ENCODE measurements at regions not wholly inside any gene's neighbourhood (a gene's known extent, or its start where the extent isn't known, plus 50 kb on each side); places are given as distances from the start of the nearest gene placed in this dataset.

DNA sequence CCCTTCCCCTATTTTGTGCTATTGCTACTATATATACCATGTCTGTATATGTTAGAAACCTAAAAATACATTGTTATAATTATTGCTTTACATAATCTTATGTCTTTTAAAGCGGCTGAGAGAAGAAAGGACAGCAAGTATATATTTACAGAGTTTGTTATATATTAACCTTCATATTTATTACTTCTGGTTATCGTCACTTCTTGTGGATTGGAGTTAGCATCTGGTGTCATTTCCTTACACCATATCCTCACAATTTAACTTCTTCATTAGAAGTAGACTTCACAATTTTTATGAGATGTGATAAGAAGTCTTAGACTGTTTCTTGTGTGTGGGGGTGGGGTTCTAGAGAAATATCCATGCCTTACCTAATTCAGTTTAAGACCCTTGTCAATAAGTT, 123.1 kb downstream of the ATXN3L start:
- ChIA-PET RAD21 (ENCODE audit: low non-redundant PET in 1 of 2, low total read pairs in 2 of 2, uncharacterized antibody in 2 of 2, unreplicated experiment in 2 of 2) (no interaction called here), POLR2A (no interaction called here), CTCF (no interaction called here)
- H3K9ac ChIP-seq (ENCODE audit: low read length), result no peak overlapping the region
- DNase-seq (ENCODE audit: low read depth, low spot score), result no peak
- intact Hi-C loops (cut with micrococcal nuclease), result no loop called here
- no peak for ATAC-seq
- TF ChIP-seq SP1 (IDR thresholded peaks at IDR 0.05; ENCODE audit: low read depth) (no peak), ZNF274 (IDR thresholded peaks at IDR 0.05; ENCODE audit: low read depth, low read length) (no peak), EGR1 (IDR thresholded peaks at IDR 0.05; ENCODE audit: low read depth) (no peak)
- TF ChIP-seq, protein P1, sequence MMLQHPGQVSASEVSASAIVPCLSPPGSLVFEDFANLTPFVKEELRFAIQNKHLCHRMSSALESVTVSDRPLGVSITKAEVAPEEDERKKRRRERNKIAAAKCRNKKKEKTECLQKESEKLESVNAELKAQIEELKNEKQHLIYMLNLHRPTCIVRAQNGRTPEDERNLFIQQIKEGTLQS (IDR thresholded peaks at IDR 0.05), result no peak
- no peaks in the 10 kb centered on the region for H3K79me2 ChIP-seq (ENCODE audit: insufficient read depth, low read length)
- H3K36me3 ChIP-seq (ENCODE audit: control insufficient read depth in 1 of 2, insufficient read depth in 2 of 2, low read length in 2 of 2), result no peaks in the 10 kb centered on the region
- no peaks in the 10 kb centered on the region for H4K20me1 ChIP-seq (ENCODE audit: insufficient read depth)
- no peak overlapping the region for H3K4me2 ChIP-seq (ENCODE audit: low read length)
- no peak overlapping the region for H2AFZ ChIP-seq (ENCODE audit: low read depth, low read length, poor library complexity, severe bottlenecking)
- no TSS peak for BruUV-seq (replicated peaks)
- no peaks in the 10 kb centered on the region for H3K9me2 ChIP-seq (ENCODE audit: insufficient read depth)
- no peaks in the 10 kb centered on the region for H3K27me3 ChIP-seq (ENCODE audit: insufficient read depth, low read length)
- no peak overlapping the region for H3K4me3 ChIP-seq (replicated peaks in 1 of 2; ENCODE audit: low read depth in 1 of 2, low read length in 2 of 2)
- no peaks in the 10 kb centered on the region for H3K4me1 ChIP-seq (ENCODE audit: control insufficient read depth in 1 of 2, insufficient read depth in 2 of 2, low read length in 2 of 2)
- no peaks in the 10 kb centered on the region for H3K9me3 ChIP-seq (ENCODE audit: control insufficient read depth in 1 of 2, insufficient read depth in 1 of 2, low read depth in 1 of 2, low read length in 2 of 2)
- H3K27ac ChIP-seq (ENCODE audit: low read depth, low read length), result no peak overlapping the region

DNA sequence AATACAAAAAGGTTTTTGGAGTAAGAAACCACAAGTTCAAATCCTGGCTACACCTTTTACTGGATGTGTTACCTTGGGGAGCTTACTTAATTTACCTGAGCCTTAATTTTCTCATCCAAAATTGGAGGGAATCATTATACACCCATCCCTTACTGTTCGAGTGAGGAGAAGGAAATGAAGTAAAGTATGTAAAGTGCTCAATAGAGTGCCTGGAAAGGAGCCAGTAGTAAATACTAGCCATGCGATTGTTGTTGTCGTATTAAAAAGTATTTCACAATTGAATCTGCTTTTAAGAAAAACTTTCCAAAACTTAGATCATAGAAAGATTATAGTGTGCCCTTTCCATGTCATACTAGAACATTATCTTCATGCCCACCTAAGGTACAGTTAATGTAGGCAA, 124.5 kb downstream of the ATXN3L start:
- H3K4me1 ChIP-seq (ENCODE audit: control insufficient read depth in 1 of 2, insufficient read depth in 2 of 2, low read length in 2 of 2), result no peaks in the 10 kb centered on the region
- no TSS peak for BruUV-seq (replicated peaks)
- intact Hi-C loops (cut with micrococcal nuclease), result no loop called here

More for the DNA sequence above, 124.5 kb downstream of the ATXN3L start:
- TF ChIP-seq POLR2AphosphoS5 (IDR thresholded peaks at IDR 0.05; ENCODE audit: low read depth, low read length), result no peak
- TF ChIP-seq SP1 (IDR thresholded peaks at IDR 0.05; ENCODE audit: low read depth), result no peak
- no peak for TF ChIP-seq CBX3 (IDR thresholded peaks at IDR 0.05; ENCODE audit: low read depth)
- TF ChIP-seq TCF7L2 (IDR thresholded peaks at IDR 0.05; ENCODE audit: borderline replicate concordance, extremely low read depth, insufficient read depth, insufficient read length), result no peak
- TF ChIP-seq EZH2phosphoT487 (IDR thresholded peaks at IDR 0.05; ENCODE audit: borderline replicate concordance), result no peak
- no peak for TF ChIP-seq SIN3A (IDR thresholded peaks at IDR 0.05; ENCODE audit: low read depth)
- TF ChIP-seq, protein P2, sequence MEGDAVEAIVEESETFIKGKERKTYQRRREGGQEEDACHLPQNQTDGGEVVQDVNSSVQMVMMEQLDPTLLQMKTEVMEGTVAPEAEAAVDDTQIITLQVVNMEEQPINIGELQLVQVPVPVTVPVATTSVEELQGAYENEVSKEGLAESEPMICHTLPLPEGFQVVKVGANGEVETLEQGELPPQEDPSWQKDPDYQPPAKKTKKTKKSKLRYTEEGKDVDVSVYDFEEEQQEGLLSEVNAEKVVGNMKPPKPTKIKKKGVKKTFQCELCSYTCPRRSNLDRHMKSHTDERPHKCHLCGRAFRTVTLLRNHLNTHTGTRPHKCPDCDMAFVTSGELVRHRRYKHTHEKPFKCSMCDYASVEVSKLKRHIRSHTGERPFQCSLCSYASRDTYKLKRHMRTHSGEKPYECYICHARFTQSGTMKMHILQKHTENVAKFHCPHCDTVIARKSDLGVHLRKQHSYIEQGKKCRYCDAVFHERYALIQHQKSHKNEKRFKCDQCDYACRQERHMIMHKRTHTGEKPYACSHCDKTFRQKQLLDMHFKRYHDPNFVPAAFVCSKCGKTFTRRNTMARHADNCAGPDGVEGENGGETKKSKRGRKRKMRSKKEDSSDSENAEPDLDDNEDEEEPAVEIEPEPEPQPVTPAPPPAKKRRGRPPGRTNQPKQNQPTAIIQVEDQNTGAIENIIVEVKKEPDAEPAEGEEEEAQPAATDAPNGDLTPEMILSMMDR (IDR thresholded peaks at IDR 0.05 in 2 of 3, conservative IDR thresholded peaks at IDR 0.05 in 1 of 3; ENCODE audit: borderline replicate concordance in 1 of 3, insufficient read depth in 1 of 3, low read depth in 2 of 3, low read length in 2 of 3), result no peak
- TF ChIP-seq ZFX (IDR thresholded peaks at IDR 0.05), result no peak
- no peak for TF ChIP-seq CEBPB (IDR thresholded peaks at IDR 0.05; ENCODE audit: low read depth)
- TF ChIP-seq, protein P3, sequence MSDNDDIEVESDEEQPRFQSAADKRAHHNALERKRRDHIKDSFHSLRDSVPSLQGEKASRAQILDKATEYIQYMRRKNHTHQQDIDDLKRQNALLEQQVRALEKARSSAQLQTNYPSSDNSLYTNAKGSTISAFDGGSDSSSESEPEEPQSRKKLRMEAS (IDR thresholded peaks at IDR 0.05), result no peak
- TF ChIP-seq ELF1 (IDR thresholded peaks at IDR 0.05; ENCODE audit: borderline replicate concordance, low read depth), result no peak
- no peak for TF ChIP-seq POLR2A (IDR thresholded peaks at IDR 0.05; ENCODE audit: borderline replicate concordance, extremely low read depth, insufficient read depth, insufficient read length)
- no peak for TF ChIP-seq EZH2 (IDR thresholded peaks at IDR 0.05)
- no peak for TF ChIP-seq RAD21 (IDR thresholded peaks at IDR 0.05; ENCODE audit: low read depth)
- TF ChIP-seq, protein P4, sequence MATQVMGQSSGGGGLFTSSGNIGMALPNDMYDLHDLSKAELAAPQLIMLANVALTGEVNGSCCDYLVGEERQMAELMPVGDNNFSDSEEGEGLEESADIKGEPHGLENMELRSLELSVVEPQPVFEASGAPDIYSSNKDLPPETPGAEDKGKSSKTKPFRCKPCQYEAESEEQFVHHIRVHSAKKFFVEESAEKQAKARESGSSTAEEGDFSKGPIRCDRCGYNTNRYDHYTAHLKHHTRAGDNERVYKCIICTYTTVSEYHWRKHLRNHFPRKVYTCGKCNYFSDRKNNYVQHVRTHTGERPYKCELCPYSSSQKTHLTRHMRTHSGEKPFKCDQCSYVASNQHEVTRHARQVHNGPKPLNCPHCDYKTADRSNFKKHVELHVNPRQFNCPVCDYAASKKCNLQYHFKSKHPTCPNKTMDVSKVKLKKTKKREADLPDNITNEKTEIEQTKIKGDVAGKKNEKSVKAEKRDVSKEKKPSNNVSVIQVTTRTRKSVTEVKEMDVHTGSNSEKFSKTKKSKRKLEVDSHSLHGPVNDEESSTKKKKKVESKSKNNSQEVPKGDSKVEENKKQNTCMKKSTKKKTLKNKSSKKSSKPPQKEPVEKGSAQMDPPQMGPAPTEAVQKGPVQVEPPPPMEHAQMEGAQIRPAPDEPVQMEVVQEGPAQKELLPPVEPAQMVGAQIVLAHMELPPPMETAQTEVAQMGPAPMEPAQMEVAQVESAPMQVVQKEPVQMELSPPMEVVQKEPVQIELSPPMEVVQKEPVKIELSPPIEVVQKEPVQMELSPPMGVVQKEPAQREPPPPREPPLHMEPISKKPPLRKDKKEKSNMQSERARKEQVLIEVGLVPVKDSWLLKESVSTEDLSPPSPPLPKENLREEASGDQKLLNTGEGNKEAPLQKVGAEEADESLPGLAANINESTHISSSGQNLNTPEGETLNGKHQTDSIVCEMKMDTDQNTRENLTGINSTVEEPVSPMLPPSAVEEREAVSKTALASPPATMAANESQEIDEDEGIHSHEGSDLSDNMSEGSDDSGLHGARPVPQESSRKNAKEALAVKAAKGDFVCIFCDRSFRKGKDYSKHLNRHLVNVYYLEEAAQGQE (IDR thresholded peaks at IDR 0.05; ENCODE audit: low read depth), result no peak
- no peak for TF ChIP-seq FOSL1 (IDR thresholded peaks at IDR 0.05; ENCODE audit: low read depth)
- Histone ChIP-seq H3K27ac (ENCODE audit: low read depth, low read length) (no peak overlapping the region), H3K36me3 (ENCODE audit: control insufficient read depth in 1 of 2, insufficient read depth in 2 of 2, low read length in 2 of 2) (no peaks in the 10 kb centered on the region), H4K20me1 (ENCODE audit: insufficient read depth) (no peaks in the 10 kb centered on the region), H3K9me2 (ENCODE audit: insufficient read depth) (no peaks in the 10 kb centered on the region), H3K4me3 (replicated peaks in 1 of 2; ENCODE audit: low read depth in 1 of 2, low read length in 2 of 2) (no peak overlapping the region), H3K79me2 (ENCODE audit: insufficient read depth, low read length) (no peaks in the 10 kb centered on the region), H2AFZ (ENCODE audit: low read depth, low read length, poor library complexity, severe bottlenecking) (no peak overlapping the region), H3K27me3 (ENCODE audit: insufficient read depth, low read length) (no peaks in the 10 kb centered on the region), H3K9me3 (ENCODE audit: control insufficient read depth in 1 of 2, insufficient read depth in 1 of 2, low read depth in 1 of 2, low read length in 2 of 2) (no peaks in the 10 kb centered on the region), H3K9ac (ENCODE audit: low read length) (no peak overlapping the region), H3K4me2 (ENCODE audit: low read length) (no peak overlapping the region)
- POLR2A ChIA-PET, result no interaction called here
- RAD21 ChIA-PET (ENCODE audit: low non-redundant PET in 1 of 2, low total read pairs in 2 of 2, uncharacterized antibody in 2 of 2, unreplicated experiment in 2 of 2), result no interaction called here
- ATAC-seq (no peak), DNase-seq (ENCODE audit: low read depth, low spot score) (no peak)
- CTCF ChIA-PET, result no interaction called here

Data from HCT116 (cell line).